Fibroblast of skin of left quadriceps (primary cell): ENCODE measurements at regions not wholly inside any gene's neighbourhood (a gene's known extent, or its start where the extent isn't known, plus 50 kb on each side); places are given as distances from the start of the nearest gene placed in this dataset.
"Not testable (repeated sequence)": the region's sequence is repeated elsewhere in the genome, so short reads cannot be mapped to it uniquely, and the experiment has no call there.

ENCODE experiments used
- DNase-seq, 2 experiments: peaks; one replicate each; pipeline ENCODE4 v3.0.0-alpha.2; 2013; ENCODE audit warnings: low read depth in 2 of 2

DNA sequence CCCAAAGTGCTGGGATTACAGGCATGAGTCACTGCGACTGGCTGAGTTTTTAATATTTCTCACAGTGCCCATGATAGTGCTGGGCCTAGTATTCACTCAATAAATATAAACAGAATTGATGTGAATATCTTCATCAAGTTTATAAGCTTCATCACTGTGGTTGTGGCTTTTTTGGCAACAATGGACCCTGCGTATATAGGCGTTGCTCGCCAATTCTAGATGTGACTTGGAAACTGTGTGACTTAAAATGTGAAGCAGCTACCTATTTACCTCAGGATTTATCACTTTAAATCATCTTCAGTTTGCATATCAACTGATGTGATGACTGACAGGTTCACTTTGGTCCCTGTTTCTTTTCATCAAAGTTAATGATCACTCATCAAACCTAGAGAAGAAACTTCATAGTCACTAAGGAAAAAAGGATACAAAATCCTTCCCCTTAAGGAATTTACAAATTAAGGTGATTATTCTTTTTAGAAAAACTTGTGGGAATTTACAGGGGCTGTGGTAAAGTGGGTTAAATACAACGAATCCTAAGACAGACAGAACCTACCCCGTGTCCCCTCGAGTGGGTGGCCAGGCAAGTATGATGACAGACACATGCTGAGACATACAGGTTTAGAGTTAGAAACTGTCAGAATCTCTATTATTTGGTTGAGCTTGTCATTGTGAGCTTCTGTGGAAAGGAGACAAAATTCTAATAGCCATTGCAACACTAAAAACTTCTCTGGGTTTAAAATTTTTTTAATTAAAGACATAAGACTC, 101.3 kb downstream of the AKAP11 start:
- DNase-seq = no peak

DNA sequence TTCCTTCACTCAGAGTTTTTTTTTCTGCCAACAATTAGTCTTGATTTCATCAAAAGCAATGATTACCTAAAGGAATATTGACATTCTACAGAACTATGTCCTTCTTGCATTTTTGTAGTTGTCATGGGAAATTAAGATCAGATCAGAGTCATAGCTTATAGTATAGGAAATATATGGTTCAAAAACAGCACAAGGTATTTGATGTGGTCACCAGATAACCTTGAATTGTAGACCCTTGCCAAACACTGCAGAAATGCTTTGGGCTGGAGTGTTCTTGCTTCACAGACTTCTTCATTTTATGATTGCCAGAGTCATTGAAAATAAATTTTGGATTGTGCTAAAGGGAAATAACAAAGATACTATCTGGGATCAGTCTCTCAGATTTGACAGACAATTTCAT, 103.7 kb downstream of the AKAP11 start:
- no peak for DNase-seq

DNA sequence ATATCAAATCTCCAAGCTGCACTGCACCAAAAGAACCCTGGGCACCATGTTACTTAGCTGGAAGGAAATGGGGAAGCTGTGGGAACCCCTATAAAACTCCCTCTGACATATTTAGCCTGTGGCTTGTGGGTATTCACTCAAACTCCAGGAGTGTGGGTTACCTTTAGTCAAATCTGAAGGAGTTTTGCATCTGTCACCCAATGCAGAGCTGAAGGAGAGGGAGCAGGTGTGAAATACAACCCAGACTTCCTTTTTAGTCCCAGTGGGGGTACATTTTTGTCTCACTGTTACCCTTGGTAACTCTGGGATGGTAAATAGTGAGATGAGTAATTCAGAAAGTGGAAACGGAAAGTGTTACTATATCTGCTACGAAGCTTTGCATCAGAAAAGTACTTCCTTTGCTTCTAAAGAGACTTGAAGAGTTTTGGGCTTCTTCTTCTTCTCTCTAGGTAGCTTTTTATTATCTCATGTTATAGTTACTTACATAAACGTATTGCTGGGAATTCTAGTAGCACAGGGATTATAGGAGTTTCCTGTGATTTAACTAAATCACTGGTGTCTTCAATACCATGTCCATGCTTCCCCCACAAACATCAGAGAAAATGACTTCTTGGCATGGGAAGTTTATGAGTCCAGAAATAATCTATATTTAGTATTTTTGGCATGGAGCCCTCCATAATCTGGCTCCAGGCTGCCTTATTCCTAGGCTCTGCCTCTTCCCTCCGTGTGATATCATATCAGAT, 105.9 kb downstream of the AKAP11 start:
- no peak for DNase-seq

DNA sequence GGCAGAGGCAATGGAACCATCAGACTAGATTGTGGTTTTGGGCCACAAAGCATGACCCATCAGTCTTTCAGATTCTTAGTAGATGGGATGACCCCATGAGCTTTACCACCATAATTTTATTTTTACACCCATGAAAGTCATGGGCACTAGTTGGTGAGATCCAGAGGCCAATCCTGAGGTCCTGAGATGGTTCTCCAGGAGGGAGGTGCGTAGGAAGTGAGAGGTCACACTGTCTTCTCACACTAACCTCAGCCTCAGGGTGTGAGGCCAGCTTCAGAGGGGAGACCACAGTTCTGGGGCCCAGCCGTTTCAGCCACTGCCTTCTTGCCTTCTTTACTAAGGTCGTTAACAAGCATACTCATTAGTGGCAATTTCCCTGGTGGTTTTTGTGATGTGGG, 106.4 kb downstream of the AKAP11 start:
- DNase-seq = no peak

DNA sequence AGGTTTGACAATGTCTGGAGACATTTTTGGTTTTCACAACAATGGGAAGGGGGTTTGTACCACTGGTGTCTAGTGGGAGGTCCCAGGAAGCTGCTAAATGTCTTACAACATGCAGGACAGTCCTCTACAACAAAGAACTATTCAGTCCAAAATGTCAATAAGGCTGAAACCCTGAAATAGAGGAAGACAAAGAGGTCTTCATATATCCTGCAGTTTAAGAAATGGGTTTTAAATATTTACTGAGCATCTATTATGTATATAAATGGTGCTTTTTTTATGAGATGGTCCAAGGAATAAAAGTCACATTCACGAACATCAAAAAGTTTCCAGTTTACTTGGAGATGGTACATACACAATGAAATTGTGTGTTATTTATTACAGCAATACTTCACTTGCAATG, 107.3 kb downstream of the AKAP11 start:
- DNase-seq = no peak

DNA sequence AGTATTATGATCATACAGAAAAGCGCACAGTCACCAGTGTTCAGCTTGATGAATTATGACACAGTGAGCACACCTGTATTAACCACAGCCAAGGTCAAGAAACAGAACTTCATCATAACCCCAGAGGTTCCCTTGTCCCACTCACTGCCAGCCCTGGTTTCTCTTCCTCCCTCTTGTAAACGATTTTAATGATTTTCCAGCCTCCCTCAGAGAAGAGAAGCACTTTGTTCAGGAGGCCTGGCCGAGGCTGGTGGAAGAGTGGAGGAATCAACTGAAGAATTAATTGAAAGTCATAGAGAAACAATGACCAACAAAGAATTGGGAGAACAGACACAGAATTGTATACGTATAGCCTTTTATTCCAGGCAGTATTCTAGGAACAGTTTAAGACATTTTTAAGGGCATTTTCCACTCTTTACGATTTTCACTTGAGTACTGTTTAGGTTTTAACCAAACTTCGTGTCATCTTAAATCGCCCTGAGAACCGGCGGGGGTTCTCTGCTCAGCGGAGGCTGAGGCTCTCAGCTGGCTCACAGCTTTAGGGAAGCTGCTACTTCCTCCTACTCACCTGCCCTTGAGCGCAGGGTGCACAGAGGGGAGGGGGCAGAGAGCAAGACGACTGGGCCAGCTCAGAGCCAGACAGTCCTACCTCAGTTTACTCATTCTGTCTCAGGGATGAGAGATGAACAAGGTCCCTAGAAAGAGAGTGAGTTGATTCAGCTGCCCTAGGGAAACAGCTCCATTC, 108.6 kb downstream of the AKAP11 start:
- DNase-seq = no peak

DNA sequence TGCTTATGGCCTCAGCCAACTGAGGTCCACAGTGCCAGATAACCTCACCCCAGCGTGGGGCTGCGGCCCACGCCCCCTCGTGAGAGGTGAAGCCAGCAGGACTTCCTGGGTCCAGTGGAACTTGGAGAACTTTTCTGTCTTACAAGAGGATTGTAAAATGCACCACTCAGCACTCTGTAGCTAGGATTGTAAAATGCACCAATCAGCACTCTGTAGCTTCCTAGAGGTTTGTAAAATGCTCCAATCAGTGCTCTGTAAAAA, 109.1 kb downstream of the AKAP11 start:
- DNase-seq = no peak

DNA sequence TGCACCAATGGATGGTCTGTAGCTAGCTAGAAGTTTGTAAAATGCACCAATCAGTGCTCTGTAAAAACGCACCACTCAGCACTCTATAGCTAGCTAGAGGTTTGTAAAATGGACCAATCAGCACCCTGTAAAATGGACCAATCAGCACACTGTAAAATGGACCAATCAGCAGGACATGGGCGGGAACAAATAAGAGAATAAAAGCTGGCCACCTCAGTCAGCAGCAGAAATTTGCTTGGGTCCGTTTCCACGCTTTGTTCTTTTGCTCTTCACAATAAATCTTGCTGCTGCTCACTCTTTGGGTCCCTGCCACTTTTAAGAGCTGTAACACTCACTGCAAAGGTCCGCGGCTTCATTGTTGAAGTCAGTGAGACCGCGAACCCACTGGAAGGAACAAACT, 109.5 kb downstream of the AKAP11 start:
- DNase-seq = not testable (repeated sequence)

DNA sequence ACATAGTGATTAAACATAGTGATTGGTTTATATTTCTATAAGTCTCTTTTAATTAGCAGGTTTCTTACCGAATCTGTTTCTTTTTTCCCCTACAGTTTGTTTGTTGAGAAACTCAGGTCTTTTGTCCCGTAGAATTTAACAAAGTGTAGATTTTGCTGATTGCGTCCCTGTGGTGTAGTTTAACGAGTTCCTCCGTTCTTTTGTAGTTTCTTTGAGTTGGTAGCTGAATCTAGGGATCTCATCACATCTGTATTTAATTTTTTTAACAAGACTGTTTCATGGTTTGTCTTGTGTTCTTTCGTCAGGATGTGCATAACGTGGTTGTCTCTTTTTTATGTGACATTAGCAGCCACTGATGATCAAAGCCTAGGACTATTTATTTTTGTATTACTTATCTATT, 111.1 kb downstream of the AKAP11 start:
- DNase-seq = no peak

DNA sequence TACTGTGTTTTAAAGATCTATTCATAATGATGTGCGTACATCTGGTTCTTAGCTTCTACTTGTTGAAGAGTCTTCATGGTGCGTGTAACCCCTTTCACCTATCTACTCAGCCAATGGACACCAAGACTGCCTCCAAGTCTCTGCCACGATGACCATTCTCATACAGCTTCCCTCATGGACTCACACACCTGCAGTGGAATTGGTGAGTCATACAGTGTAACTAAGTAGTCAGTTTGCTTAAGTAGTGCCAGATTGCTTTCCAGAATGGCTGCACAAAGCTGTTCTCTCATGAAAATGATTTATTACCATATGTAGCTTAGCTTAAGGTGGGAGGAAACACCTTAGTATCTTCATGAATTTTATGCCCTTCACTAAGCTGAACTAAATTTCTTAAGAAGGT, 112.3 kb downstream of the AKAP11 start:
- DNase-seq = no peak

DNA sequence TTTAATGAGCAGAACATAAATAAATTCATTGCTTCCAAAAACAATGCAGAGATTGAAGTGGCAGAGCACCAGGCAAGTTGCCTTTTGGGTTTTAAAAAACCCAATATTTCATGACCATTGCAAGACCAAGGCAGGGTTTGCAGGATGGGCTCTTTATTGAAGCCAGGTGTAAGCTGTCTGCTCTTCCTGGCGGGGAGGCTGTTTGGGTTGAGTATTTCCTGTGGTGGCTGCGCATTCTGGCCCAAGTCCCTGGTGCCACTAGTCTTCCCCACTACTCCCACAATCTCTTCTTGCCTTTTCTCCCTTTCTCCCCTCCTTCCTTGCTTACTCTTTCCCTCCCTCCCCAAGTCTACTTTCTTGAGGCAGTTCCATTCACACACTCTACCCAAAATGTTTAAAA, 116.4 kb downstream of the AKAP11 start:
- DNase-seq = no peak

DNA sequence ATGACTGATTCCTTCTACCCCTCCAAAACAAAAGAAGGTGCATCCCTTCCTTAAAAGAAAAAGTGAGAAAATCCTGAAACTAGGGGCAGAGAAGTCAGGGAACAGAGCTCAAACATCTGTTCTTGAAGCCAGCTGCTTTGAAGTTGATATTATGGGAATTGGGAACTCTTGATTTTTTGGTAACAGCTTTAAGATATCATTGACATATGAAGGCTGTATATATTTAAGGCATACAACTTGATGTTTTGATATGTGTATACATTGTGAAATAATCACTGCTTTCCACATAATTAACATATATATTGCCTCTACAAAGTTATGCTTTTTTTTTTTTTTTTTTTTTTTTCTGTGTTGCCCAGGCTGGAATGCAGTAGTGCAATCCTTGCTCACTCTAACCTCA, 117.1 kb downstream of the AKAP11 start:
- DNase-seq = no peak

DNA sequence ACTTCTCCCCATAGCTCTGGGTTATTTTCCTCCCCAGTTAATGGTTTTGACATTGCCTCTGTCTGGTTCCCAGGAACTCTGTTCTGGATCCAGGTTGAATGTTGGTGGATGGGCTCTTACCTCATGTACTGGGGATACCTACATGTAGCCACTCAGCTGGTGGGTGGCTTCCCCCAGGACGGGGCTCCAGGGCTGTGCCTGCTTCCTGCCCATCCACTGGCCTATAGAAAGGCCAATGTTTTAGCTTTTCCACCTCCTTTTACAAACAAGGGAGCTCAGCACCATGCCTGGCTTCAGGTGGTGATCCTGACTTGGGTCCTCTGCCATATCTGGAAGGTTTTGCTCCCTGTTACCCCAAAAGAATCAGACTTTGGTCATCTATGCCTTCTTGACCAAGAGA, 120.2 kb downstream of the AKAP11 start:
- no peak for DNase-seq

DNA sequence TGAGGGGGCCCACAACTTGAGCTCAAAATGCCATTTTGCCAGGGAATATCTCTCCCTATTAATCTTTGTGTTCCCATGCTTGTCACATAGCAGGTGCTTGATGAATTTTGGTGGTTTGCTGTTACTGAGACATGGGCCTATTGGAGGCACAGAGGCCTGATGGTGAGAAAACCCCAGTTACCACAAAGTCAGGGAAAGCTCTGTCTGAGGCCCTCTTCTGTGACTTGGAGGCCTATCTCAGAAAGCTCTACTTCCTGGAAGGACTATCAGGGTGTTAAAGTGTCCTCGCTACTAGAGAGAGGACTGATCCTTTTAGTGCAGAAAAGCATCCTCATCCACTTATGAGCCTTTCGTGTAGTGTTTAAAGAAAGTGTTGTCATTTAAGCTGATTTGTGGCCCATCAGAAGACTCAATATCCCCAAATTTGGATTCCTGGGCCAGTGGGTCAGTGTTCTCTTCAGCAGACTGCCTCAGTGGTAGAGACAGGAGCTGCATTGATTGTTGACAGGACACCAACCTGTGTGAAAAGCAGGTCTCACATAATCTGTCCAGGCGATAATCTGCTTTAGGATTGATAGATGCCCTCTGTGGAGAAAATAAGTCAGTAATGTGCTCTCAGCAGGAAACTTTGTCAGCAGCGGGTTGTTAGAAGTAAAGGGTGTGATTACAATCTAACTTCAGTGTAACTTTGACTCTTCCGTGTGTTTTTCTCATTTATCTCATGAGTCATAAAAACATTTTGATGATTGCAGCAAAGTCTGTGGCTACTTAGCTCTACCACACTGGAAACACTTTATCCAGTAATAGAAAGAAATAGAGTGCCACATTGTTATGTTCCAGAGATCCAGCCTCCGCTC, 121.0 kb downstream of the AKAP11 start:
- no peak for DNase-seq

DNA sequence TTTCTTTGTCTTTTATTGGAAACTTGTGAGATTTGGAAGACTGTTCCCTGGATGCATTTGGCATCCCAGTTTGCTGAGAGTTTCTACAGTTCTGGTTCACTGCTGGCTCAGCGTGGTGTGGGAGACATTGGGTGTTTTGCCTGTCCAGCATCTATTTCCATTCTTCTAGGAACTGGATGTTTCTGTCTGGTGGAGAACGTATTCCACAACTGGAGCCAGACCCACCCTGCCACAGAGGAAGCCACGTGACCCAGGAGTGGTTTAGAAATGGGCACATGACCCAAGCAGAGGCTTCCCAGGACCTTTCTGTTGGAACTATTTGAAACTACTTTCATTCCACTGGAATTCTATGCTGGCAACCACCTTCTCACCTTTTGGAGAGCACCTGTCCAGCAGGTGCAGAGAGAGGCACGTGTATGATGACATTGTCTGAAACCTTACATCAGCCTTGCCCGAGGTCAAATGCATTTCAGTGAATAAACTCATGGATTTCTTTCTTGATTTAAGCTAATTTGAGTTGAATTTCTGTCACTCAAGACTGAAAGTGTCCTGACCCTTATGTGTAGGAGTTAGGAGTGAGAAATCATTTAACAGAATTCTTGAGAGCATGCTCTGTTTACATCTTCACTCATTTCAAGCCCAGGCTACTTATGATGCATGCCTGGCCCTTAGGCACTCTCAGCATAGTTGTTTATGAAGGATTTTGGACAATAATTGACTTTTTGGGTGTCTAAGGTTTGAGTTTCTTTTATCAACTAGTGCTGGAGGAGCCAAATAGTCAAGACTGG, 121.8 kb downstream of the AKAP11 start:
- no peak for DNase-seq

DNA sequence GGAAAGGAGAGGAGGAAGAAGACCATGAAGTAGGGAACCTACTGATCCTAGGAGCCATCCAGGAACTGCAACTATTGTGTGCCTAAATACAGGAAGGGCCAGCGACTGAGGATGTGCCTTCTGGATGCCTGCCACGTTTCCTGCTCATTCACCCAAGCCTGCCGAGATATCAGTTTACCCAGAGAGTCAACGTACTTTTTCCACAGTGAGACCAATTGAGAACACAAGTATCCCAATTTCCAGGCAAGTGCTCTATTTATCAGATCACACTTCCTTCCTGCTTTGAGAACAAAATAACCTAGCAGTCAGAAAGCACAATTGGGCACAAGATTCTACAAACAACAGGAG, 122.4 kb downstream of the AKAP11 start:
- no peak for DNase-seq

DNA sequence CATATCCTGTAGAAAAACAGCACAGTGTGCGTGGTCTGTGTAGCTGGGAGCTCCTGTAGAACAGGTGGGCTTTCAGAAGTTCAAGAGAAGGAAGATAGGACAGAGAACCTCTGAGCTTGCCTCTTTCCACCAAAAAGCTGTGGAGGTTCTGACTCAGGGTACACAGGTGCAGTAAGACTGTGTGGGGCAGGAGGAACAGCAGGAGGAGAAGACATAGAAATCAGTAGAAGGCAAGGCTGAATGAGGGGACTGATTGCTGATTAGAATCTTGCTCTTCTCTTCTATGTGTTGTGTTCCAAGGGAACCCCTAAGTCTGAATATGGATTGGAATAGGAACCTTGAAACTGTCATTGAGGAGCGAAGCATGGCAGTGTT, 122.7 kb downstream of the AKAP11 start:
- no peak for DNase-seq

DNA sequence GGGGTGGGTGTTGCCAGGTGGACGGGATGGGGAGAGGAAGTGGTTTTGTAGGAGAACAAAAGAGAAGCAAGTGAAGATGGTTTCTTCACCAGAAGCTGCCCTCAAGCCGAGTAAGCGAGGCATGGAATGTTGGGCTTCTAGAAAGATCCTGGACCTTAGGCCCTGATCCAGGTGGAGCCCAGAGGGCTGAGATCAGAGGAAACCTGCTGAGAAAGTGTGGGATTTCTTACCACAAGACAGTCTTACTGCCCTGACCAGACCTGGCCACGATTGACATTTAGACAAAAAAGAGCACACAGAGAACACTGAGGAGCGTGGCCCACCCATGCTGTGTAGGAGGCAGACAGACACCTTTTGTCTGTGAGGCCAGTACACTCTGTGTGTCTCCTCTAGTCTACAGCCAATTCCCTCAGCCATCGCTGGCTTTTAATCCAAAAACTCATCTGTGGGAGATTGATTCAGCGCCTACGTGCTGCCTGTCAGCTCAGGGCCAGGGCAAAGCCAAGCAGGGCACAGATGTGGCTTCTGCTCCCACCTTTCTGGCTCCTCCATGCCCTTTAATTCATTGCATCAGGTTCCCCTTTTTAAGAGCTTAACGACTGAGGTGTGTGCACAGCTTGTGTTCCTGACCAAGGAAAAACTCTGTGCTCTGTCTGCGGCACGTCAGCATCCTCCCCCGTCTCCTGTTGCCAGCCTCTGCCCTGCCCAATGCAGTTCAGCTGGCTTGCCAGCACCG, 123.3 kb downstream of the AKAP11 start:
- DNase-seq = no peak

DNA sequence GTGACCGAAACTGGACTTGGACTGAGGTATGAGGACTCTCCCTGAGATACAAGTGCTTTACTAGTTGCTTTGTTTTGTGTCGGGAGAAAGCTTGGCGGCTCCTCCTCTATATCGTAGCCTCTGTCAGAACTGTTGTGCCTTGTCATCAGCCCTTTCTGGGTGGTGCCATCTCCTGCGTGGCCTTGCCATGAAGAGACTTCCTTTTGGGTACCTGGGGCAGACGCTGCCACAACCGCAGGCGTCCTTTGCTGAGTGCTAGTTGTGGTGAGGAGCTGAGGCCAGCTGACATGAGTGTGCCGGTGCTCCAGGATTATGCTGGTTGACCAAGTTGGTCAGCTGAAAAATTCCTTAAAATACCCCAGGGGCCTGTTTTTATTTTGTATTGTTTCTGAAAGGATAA, 124.5 kb downstream of the AKAP11 start:
- no peak for DNase-seq

DNA sequence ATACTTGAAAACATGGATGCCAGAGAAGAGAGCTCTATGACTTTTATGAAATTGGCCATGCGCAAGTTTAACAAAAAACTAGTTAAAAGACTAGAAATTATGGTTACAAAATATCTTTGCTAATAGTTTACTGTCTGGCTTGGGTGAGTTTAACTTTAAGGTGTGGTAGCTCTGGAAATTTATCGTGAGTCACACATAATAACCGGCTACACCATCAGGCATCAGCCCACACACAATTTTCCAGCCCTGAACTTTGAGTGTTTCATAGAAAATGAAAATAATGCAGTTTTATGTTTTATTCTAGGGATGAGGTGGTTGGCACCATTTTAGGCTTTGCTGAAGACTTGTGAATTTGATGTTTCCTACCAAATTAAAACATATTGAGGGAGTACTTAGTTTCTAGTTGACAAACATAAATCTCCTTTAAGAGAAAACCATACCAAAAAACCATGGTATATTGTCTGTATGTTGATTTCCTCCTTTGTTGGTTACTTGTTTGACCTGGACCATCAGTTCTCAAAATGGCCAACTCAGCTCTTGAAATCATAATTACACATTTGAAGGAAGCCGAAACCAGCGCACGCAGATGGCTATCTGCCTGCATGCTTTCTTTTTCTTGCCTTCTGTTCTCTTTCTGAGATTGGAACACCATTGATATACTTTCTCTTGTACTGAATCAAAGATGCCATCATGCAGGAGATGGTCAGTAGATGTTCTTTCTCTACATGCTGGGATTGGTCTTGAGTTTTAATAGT, 125.1 kb downstream of the AKAP11 start:
- no peak for DNase-seq
